ENCODE measurements at regions not wholly inside any gene's neighbourhood (a gene's known extent, or its start where the extent isn't known, plus 50 kb on each side); places are given as distances from the start of the nearest gene placed in this dataset.
"Not testable (repeated sequence)": the region's sequence is repeated elsewhere in the genome, so short reads cannot be mapped to it uniquely, and the experiment has no call there.

- Histone ChIP-seq H3K36me3 (ENCODE audit: control insufficient read depth, insufficient read depth, low read length) (no peaks in the 10 kb centered on the region), H3K27me3 (ENCODE audit: control insufficient read depth, insufficient read depth, low read length) (no peaks in the 10 kb centered on the region; the same call in 1 of the 2 replicates), H3K4me3 (ENCODE audit: low read depth, low read length) (no peak overlapping the region)
- ChIA-PET CTCF (no interaction called here), POLR2A (no interaction called here)
- no peak for TF ChIP-seq CTCF (IDR thresholded peaks at IDR 0.05; ENCODE audit: insufficient read depth, low read depth, low read length)
- no peak for DNase-seq (ENCODE audit: low read depth)
Measured at GRCh38 chr3:73186741-73187140, 125.3 kb downstream of the EBLN2 start.

DNA sequence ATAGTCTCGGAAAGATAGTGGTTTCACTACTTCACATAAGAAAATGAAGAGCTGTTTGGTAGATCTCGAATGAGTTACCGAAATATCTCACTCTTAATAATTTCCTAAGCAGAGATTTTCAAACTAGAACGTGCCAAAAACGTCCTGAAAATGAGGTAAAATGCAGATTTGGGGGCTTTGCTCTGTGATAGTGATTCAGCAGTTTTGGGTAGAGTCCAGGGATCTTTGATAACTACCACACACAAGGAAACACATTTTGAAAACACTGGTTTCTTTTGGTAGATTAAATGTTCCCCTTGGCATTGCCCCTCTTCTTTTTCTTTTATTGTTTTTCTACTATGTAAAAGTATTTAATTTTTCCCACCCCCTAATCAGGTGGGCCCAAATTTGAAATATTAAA is 125.9 kb downstream of the EBLN2 start:
- POLR2A ChIA-PET = no interaction called here
- CTCF ChIA-PET = no interaction called here

GRCh38 chr3:73188707-73189106 is 127.2 kb downstream of the EBLN2 start:
- DNase-seq (ENCODE audit: low read depth) = no peak
- H3K36me3 ChIP-seq (ENCODE audit: control insufficient read depth, insufficient read depth, low read length) = no peaks in the 10 kb centered on the region
- CTCF ChIA-PET = no interaction called here
- POLR2A ChIA-PET = no interaction called here
- no peak for TF ChIP-seq CTCF (IDR thresholded peaks at IDR 0.05; ENCODE audit: insufficient read depth, low read depth, low read length)
- no peak overlapping the region for H3K4me3 ChIP-seq (ENCODE audit: low read depth, low read length)
- no peaks in the 10 kb centered on the region for H3K27me3 ChIP-seq (ENCODE audit: control insufficient read depth, insufficient read depth, low read length)

More for the DNA sequence above, 125.9 kb downstream of the EBLN2 start:
- Histone ChIP-seq H3K4me3 (ENCODE audit: low read depth, low read length) (no peak overlapping the region), H3K36me3 (ENCODE audit: control insufficient read depth, insufficient read depth, low read length) (no peaks in the 10 kb centered on the region), H3K27me3 (ENCODE audit: control insufficient read depth, insufficient read depth, low read length) (no peaks in the 10 kb centered on the region; the same call in 1 of the 2 replicates)
- no peak for TF ChIP-seq CTCF (IDR thresholded peaks at IDR 0.05; ENCODE audit: insufficient read depth, low read depth, low read length)
- DNase-seq (ENCODE audit: low read depth) = no peak

DNA sequence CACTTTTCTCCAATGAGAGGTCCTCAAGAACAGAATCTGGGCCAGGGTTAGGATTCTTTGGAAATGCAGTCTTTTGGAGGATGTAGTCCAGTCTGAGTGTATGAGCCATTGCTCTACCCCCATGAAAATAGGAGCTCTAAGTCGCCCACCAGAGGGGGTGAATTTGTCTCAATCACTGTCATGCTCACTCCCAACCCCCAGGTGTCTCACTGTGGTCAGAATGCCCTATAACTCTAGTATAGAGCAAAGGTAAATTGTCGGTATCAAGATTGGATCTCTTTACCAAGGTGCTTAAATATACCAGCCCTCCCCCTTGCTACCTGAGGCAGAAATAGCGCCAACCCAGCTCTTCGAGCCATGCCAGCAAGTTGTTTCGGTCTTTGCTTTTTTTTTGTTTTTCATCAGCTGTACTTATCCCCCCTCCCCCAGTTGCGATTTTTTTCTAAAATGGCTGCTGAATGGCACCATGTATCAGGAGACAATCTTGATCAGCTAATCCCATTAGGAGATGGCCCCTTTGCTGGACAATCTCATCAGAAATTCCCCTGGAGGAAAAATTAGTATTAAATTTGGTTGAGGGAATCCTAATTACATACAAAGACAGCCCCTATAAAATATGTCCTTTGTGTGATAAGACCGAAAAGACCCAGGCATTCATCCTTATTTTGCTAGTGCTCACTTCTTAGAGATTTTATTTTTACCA is 130.7 kb downstream of the EBLN2 start:
- no peak for DNase-seq (ENCODE audit: low read depth)
- TF ChIP-seq CTCF (IDR thresholded peaks at IDR 0.05; ENCODE audit: insufficient read depth, low read depth, low read length) = no peak
- ChIA-PET POLR2A (no interaction called here), CTCF (interaction anchor here (0.6 kb wide), 1 partner anchor 1463 kb away, joined by 3 read pairs; no protein-coding TSS in a partner anchor)
- no peaks in the 10 kb centered on the region for H3K36me3 ChIP-seq (ENCODE audit: control insufficient read depth, insufficient read depth, low read length)
- H3K4me3 ChIP-seq (ENCODE audit: low read depth, low read length) = no peak overlapping the region
- no peaks in the 10 kb centered on the region for H3K27me3 ChIP-seq (ENCODE audit: control insufficient read depth, insufficient read depth, low read length)

GRCh38 chr3:73193943-73194342 is 132.5 kb downstream of the EBLN2 start:
- H3K4me3 ChIP-seq (ENCODE audit: low read depth, low read length); CTCF ChIA-PET; H3K36me3 ChIP-seq (ENCODE audit: control insufficient read depth, insufficient read depth, low read length); POLR2A ChIA-PET; DNase-seq (ENCODE audit: low read depth); H3K27me3 ChIP-seq (ENCODE audit: control insufficient read depth, insufficient read depth, low read length): not testable (repeated sequence)

- CTCF ChIA-PET = no interaction called here
- POLR2A ChIA-PET = no interaction called here
Measured at GRCh38 chr3:73197187-73197586, 135.7 kb downstream of the EBLN2 start.

More at GRCh38 chr3:73197187-73197586, 135.7 kb downstream of the EBLN2 start:
- no peak overlapping the region for H3K4me3 ChIP-seq (ENCODE audit: low read depth, low read length)
- H3K36me3 ChIP-seq (ENCODE audit: control insufficient read depth, insufficient read depth, low read length) = no peaks in the 10 kb centered on the region
- TF ChIP-seq CTCF (IDR thresholded peaks at IDR 0.05; ENCODE audit: insufficient read depth, low read depth, low read length) = no peak
- no peak for DNase-seq (ENCODE audit: low read depth)
- no peaks in the 10 kb centered on the region for H3K27me3 ChIP-seq (ENCODE audit: control insufficient read depth, insufficient read depth, low read length)

All from BJ (cell line).